ENCODE measurements at regions not wholly inside any gene's neighbourhood (a gene's known extent, or its start where the extent isn't known, plus 50 kb on each side); places are given as distances from the start of the nearest gene placed in this dataset.

DNA sequence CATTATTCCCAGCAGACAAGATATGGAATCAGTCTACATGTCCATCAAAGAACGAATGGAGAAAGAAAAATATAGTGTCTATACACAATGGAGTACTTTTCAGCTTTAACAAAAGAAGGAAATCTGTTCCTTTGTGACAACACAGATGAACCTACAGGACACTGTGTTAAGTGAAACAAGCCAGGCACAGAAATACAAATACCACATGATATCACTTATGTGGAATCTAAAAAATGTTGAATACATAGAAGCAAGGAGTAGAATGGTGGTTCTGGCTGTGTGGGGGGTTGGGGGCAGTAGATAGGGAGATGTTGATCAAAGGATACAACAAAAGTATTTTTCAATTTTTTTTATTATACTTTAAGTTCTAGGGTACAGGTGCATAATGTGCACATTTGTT is 347.7 kb upstream of the MAP2 start:
- Histone ChIP-seq H3K9me2 (ENCODE audit: insufficient read depth, low read length) (no peaks in the 10 kb centered on the region), H3K4me2 (ENCODE audit: low read length) (no peak overlapping the region), H3K9me3 (ENCODE audit: low read length) (no peaks in the 10 kb centered on the region), H3F3A (ENCODE audit: insufficient read depth, low read length, poor library complexity, severe bottlenecking) (no peaks in the 10 kb centered on the region), H4K20me1 (ENCODE audit: insufficient read depth) (no peaks in the 10 kb centered on the region), H3K79me2 (replicated peaks; ENCODE audit: insufficient read depth, low read length) (no peaks in the 10 kb centered on the region), H2AFZ (ENCODE audit: low read depth, low read length) (no peak overlapping the region), H3K36me3 (ENCODE audit: insufficient read depth, low read length) (no peaks in the 10 kb centered on the region), H3K9ac (ENCODE audit: low read length) (no peak overlapping the region), H3K27ac (ENCODE audit: low read length) (no peak overlapping the region), H3K27me3 (ENCODE audit: insufficient read depth, low read depth, low read length) (no peaks in the 10 kb centered on the region), H3K4me3 (ENCODE audit: low read length) (no peak overlapping the region)
- no peak for TF ChIP-seq MXI1 (conservative IDR thresholded peaks at IDR 0.05; ENCODE audit: poor library complexity, severe bottlenecking)
- TF ChIP-seq SMC3 (conservative IDR thresholded peaks at IDR 0.05; ENCODE audit: poor library complexity), result no peak
- TF ChIP-seq EZH2 (IDR thresholded peaks at IDR 0.05; ENCODE audit: borderline replicate concordance, insufficient read depth, low read length, poor library complexity, severe bottlenecking), result no peak
- TF ChIP-seq RAD21 (conservative IDR thresholded peaks at IDR 0.05), result no peak
- TF ChIP-seq, protein P1, sequence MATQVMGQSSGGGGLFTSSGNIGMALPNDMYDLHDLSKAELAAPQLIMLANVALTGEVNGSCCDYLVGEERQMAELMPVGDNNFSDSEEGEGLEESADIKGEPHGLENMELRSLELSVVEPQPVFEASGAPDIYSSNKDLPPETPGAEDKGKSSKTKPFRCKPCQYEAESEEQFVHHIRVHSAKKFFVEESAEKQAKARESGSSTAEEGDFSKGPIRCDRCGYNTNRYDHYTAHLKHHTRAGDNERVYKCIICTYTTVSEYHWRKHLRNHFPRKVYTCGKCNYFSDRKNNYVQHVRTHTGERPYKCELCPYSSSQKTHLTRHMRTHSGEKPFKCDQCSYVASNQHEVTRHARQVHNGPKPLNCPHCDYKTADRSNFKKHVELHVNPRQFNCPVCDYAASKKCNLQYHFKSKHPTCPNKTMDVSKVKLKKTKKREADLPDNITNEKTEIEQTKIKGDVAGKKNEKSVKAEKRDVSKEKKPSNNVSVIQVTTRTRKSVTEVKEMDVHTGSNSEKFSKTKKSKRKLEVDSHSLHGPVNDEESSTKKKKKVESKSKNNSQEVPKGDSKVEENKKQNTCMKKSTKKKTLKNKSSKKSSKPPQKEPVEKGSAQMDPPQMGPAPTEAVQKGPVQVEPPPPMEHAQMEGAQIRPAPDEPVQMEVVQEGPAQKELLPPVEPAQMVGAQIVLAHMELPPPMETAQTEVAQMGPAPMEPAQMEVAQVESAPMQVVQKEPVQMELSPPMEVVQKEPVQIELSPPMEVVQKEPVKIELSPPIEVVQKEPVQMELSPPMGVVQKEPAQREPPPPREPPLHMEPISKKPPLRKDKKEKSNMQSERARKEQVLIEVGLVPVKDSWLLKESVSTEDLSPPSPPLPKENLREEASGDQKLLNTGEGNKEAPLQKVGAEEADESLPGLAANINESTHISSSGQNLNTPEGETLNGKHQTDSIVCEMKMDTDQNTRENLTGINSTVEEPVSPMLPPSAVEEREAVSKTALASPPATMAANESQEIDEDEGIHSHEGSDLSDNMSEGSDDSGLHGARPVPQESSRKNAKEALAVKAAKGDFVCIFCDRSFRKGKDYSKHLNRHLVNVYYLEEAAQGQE (IDR thresholded peaks at IDR 0.05; ENCODE audit: borderline replicate concordance), result no peak

DNA sequence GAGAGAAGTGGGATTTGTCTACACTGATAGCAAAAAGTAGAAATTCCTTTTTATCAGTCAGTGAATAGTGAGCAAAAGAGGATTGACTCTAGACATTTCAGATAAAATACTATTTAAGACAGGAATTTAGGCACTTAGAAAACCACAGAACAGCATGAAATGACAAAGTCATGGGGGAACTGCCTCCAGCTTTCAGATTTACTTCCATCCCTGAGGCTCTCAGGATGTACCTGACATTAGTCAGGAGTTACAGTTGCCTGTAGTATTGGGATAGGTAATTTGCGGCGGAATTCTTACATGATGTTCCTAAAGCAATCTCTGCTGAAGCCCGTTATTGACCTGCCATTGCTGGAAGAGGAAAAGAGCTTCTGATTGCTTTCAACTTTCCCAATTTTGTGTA is 337.1 kb upstream of the MAP2 start:
- Histone ChIP-seq H3K9ac (ENCODE audit: low read length) (no peak overlapping the region), H3K36me3 (ENCODE audit: insufficient read depth, low read length) (no peaks in the 10 kb centered on the region), H3K4me3 (ENCODE audit: low read length) (no peak overlapping the region), H3K27ac (ENCODE audit: low read length) (no peak overlapping the region), H3K4me2 (ENCODE audit: low read length) (no peak overlapping the region), H3K79me2 (replicated peaks; ENCODE audit: insufficient read depth, low read length) (no peaks in the 10 kb centered on the region), H3K9me2 (ENCODE audit: insufficient read depth, low read length) (no peaks in the 10 kb centered on the region), H3K9me3 (ENCODE audit: low read length) (no peaks in the 10 kb centered on the region), H3F3A (ENCODE audit: insufficient read depth, low read length, poor library complexity, severe bottlenecking) (no peaks in the 10 kb centered on the region), H4K20me1 (ENCODE audit: insufficient read depth) (no peaks in the 10 kb centered on the region), H3K27me3 (ENCODE audit: insufficient read depth, low read depth, low read length) (no peaks in the 10 kb centered on the region), H2AFZ (ENCODE audit: low read depth, low read length) (no peak overlapping the region)
- TF ChIP-seq, protein P2, sequence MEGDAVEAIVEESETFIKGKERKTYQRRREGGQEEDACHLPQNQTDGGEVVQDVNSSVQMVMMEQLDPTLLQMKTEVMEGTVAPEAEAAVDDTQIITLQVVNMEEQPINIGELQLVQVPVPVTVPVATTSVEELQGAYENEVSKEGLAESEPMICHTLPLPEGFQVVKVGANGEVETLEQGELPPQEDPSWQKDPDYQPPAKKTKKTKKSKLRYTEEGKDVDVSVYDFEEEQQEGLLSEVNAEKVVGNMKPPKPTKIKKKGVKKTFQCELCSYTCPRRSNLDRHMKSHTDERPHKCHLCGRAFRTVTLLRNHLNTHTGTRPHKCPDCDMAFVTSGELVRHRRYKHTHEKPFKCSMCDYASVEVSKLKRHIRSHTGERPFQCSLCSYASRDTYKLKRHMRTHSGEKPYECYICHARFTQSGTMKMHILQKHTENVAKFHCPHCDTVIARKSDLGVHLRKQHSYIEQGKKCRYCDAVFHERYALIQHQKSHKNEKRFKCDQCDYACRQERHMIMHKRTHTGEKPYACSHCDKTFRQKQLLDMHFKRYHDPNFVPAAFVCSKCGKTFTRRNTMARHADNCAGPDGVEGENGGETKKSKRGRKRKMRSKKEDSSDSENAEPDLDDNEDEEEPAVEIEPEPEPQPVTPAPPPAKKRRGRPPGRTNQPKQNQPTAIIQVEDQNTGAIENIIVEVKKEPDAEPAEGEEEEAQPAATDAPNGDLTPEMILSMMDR (IDR thresholded peaks at IDR 0.05; ENCODE audit: poor library complexity, severe bottlenecking), result no peak
- TF ChIP-seq EP300 (conservative IDR thresholded peaks at IDR 0.05; ENCODE audit: poor library complexity, severe bottlenecking) (no peak), TAF1 (IDR thresholded peaks at IDR 0.05; ENCODE audit: low read depth) (no peak), RAD21 (conservative IDR thresholded peaks at IDR 0.05) (no peak), EZH2 (IDR thresholded peaks at IDR 0.05; ENCODE audit: borderline replicate concordance, insufficient read depth, low read length, poor library complexity, severe bottlenecking) (no peak), MXI1 (conservative IDR thresholded peaks at IDR 0.05; ENCODE audit: poor library complexity, severe bottlenecking) (no peak), POLR2AphosphoS5 (IDR thresholded peaks at IDR 0.05) (no peak), SMC3 (conservative IDR thresholded peaks at IDR 0.05; ENCODE audit: poor library complexity) (no peak)
- TF ChIP-seq, protein P1 (IDR thresholded peaks at IDR 0.05; ENCODE audit: borderline replicate concordance), result no peak
